Cerebellar nuclear complex (tissue), 1 donor: ENCODE measurements at regions not wholly inside any gene's neighbourhood (a gene's known extent, or its start where the extent isn't known, plus 50 kb on each side); places are given as distances from the start of the nearest gene placed in this dataset.

ENCODE experiments used
- DNase-seq, 2 experiments: peaks; one replicate each; lab custom pipeline; 2025; lab: John Stamatoyannopoulos, UW

DNA sequence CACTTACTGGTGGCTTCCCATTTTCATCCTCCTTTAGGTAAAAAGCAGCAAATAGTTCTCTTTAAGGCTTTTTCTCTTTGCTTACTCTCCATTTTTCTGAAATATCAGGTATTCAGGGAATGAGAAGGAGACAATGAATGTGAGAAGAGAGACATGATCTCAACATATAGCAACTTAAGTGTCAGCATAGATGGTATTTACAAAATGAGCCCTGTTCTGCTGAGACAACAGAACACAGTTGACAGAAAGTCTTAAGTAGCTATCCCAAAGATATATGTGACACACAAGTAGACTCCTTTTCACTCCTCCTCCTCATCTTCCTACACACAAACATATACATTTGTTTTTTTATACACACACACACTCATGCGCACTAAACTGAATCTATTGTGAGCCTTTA lies 649.3 kb upstream of the WWC1 start:
- DNase-seq, result no peak

DNA sequence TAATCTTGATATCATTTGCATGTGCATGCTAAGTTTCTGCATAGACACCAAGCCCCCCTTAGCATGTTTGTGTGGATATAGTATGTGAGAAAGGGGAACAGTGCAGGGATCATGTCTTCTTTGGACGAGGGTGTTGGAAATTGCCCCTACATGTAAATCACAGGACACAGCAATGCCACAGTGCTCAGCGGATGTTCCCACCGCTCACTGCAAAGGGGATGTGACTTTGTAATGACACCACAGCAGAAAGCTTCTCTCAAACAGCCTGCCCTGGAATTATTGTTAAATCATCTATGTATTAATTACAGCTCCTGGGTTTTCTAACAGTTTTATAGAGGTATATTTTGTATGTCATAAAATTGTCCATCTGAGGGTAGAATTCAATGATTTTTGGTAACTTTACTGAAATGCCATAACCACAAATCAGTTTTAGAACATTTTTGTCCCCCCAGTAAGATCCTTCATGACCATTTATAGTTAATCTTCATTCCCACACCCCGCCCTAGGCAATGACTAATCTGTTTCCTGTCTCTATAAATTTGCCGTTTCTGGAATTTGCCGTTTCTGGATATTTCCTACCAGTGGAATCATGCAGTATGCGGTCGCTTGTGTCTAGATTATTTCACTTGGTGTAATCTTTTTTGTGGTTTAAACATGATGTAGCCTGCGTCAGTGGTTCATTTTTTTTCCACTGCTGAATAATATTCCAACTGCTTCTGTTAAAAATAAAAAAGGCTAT lies 648.5 kb upstream of the WWC1 start:
- DNase-seq, result no peak

DNA sequence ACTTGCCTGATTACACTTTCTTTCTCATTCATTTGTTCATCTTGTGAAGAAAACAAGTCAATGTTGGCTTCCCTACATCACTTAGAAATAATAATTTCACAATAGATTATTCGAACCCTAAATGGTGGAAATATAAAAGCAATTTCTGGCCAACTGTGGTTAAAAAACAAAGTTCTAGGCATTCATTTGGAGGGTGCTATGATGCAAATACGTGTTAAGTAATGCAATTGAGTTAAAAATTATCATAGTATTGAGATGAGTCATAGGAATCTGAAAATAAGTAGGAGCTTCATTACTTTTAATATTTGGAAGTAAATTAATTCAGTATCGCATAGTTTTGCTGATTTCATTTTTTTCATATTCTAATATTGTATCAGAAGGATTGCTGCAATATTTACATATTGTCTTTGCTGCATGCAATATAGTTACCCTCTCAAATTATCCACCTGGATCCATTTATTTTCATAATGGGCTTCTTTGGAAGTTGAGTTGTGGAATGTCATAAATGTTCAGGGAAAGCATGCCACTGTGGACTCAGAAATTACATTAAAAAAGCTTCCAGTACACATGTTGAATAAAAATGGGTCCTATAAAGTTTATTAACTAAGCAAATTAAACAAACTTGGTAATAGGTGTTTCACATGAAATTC lies 647.7 kb upstream of the WWC1 start:
- no peak for DNase-seq

DNA sequence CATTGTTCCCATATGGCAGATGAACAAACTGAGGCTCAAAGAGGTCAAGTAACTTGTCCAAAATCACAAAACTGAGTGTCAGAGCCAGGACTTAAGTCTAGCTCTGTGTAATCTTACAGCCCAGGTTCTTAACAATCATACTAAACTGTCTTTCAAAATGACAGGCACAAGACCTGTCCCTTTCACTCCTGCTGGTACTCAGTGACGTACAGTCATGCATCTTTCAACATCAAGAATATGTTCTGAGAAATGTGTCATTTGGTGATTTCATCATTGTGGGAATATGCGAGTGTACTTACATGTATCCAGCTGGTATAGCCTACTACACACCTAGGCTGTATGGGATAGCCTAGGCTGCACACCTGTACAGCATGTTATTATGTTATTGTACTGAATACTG lies 646.8 kb upstream of the WWC1 start:
- DNase-seq, result no peak

DNA sequence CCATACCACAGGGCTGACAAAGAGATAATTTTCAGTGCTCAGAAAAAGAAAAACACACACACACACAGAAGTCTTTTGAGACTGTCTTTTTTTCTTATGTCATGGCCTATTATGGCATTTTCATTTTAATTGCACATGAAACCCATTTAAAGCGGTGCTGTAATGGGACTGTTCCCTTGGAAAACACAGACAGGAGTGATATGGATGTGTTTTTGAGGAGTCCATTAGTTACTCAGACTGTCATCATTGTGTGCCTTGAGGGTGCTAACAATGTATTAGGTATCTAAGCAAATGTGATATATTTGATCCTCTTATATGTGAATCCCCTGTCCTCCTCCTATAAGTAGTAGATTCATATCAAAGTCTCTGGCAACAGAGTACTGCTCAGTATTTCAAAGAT lies 642.0 kb upstream of the WWC1 start:
- DNase-seq, result no peak

DNA sequence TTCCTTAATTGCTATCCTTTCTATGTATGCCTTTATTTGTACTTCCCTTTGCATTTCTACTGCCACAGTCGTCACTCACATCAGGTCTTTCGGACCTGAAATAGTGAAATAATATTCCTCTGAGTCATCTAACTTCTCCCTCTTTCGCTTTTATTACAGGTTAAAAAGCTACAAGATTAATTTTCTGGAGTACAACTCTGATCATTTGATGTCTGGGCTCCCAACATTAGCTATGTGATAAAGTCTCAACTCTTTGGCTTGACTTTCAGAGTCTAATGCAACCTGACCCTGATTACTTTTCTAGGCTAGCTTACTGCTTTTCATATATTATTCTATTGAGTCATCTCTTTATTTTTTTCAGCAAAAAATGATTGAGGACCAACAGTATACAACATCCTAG lies 638.8 kb upstream of the WWC1 start:
- DNase-seq, result no peak

DNA sequence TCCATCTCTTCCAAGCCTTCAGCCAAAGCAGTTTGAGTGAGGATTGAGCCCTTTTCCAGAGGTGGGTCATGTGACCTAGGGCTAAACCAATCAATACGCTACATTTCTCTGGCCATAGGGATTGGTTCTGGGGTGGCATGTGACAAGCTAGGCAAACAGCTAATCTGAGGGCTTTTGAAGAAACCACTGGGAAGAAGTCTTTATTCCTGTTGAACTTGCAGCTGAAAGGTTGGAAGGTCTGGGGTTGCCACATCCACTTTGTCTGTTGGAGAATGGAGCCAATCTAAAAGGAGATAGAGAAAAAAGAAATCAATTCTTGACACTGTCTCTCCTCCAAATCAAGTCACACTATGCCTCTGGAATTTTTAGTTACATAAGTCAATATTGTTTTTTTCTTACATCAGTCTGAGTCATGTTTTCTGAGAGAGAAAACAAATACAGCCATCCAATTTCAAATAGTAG lies 637.8 kb upstream of the WWC1 start:
- DNase-seq, result no peak

DNA sequence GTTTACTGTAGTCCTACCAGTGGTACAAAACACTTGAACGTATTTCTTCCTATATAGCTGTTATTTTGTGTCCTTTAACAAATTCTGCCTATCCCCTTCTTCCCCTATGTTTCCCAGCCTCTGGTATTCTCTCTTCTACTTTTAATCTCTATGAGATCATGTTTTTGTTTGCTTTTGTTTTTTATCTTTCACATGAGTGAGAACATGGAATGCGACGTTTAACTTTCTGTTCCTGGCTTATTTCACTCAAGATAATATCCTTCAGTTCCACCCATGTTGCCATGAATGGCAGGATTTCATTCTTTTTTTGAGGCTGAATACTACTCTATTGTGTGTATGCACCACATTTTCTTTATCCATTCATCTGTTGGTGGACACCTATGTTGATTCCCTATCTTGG lies 634.4 kb upstream of the WWC1 start:
- no peak for DNase-seq

DNA sequence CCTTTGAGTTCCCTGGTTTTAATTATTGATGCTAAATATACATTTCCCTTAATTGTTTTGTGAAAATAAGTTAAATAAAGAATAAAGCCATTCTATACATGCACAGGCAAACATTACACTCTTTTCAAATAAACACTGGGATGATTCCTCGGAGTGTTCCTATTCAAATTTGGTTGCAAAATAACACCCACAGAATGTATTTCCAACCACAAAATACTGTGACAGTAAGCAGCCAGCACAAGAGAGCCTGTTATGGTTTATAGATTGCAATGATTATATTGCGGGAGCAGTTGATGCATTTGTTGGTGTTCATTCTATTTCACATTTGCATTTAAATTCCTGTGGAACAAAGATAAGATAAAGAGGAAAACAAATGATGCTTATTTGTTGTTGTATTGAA lies 632.6 kb upstream of the WWC1 start:
- DNase-seq, result no peak

DNA sequence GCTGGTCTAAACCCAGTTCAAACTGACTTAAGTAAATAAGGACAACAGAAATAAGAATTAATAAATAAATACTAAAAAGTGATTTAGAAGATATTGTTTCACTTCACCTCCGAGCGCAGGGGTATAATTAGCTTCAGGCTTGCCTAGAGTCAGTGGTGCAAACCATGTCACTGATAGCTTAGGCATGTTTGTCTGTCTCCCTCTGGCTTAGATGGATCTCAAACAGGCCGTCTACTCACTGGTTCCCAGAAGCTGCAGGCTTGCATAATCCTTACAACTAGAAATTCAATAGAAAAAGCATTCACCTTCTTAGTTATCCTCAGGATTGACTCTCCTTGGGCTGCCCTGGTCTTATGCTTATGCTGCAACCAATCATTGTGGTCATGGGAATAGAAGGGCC lies 629.8 kb upstream of the WWC1 start:
- DNase-seq, result no peak

DNA sequence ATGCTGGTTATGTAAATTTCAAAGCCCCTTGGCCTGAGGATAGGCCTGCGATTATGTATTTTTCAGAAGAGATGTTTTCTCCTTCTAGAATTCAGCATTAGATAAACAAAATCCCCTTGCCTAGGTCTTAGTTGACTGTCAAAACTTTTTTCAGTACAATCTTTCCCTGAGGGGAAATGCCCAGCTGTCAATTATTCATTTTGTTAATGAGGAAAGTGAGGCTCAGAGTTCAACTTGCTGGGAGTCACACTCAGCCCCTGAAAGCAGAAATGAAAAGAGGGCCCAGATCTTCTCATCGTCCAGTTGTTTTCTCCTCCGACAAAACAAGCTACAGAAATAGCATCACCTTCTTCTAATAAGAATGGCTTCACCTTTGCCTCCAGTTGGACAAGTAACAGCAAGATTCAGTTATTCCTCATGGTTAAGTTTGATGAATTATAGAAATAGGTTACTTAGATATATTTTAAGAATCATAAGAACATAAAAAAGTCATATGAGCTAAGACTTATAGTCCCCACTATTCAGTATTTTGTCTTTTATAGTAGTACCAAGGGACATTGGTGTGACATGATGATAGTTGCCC lies 627.1 kb upstream of the WWC1 start:
- no peak for DNase-seq

DNA sequence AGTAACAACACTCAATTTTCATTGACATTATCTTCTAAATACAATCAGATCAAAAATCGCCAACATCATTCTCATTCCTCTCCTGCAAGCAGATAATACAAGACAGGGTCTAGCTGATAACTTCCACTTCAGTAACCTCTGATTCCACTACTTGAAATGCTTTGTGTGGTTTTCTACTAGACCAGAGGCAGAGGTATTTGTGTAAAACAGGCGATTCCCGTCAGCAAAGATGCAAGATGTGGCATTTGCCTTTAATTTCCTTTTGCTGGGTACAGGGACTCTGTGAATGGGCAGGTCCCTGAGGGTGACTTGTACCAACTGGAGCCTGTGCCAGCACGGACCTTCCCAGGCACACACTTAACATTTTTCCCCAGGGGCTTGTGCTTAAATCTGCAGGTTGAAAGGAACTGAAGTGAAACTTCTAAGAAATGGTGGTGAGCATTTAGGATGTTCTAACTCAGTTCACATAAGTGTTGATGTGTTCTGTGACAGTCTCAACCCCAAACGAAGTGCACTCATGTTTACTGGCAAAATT lies 625.5 kb upstream of the WWC1 start:
- no peak for DNase-seq

DNA sequence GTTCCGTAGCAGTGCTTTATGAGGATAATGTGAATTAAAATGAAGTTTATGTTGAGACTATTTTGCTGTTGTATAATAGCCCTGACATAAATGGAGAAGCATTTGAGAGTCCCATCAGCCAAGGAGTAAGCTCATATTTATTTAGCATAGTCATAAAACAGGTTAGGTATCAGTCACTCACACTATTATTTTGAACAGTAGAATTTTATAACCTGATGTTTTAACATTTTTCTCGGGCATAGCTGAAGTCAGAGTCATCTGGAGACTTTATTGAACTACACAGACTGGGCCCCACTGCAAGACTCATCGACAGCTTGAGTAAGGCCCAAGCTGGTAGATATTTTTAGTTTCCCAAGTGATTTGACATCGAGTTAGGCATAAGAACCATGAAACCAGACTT lies 620.3 kb upstream of the WWC1 start:
- DNase-seq, result no peak

DNA sequence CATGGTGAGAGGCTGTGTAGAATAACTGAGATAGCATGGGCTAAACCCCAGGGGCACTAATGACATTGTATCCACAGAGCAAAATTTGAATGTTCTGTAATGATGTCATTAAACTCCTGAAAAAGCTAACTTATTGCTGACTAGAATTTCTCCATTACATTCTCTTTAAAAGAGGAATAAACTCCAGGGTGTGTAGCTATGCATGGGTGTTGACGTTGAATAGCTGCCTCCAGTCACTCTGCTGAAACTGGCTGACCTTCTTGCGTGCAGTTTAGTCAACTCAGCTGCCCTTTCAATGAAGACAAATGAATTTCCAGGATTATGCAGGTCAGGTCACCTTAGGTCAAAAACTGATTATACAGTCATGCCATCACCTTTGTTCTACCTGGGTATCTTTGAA lies 617.5 kb upstream of the WWC1 start:
- no peak for DNase-seq

DNA sequence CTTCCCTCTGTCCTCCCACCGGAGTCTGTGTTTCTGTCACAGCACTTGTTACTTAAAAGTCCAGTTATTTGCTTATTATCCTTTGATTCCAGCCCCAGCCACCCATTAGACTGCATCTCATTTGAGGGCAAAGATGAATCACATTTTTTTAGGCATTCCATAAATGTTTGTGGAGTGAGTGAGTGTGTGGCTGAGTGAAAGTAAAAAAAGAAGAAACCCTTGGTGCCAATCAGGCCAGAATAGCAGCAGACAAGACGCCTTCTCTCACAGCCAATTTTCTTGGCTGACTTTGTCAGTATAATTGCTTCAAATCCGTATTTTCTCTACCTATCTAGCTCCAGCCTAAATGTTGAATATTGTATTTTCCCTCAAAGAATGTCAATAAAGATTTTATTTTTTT lies 613.0 kb upstream of the WWC1 start:
- no peak for DNase-seq

DNA sequence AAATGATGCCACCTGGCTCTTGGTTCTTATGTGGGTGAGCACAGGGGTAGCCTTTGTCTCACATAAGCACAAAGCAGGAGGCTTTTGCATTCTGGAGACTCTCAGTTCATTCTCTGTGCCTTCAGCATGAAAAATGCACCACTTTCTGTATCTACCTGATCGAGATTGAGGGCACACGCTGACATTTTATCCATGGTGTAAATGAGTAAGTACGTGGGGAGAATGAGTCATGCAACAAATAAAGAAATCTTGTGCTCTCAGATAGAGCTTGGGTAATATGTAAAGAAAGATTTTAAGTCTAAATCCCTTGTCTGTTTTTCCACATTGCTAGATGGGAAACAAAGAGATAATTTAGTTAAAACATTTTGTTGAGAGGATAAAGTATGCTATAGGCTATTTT lies 607.2 kb upstream of the WWC1 start:
- no peak for DNase-seq

DNA sequence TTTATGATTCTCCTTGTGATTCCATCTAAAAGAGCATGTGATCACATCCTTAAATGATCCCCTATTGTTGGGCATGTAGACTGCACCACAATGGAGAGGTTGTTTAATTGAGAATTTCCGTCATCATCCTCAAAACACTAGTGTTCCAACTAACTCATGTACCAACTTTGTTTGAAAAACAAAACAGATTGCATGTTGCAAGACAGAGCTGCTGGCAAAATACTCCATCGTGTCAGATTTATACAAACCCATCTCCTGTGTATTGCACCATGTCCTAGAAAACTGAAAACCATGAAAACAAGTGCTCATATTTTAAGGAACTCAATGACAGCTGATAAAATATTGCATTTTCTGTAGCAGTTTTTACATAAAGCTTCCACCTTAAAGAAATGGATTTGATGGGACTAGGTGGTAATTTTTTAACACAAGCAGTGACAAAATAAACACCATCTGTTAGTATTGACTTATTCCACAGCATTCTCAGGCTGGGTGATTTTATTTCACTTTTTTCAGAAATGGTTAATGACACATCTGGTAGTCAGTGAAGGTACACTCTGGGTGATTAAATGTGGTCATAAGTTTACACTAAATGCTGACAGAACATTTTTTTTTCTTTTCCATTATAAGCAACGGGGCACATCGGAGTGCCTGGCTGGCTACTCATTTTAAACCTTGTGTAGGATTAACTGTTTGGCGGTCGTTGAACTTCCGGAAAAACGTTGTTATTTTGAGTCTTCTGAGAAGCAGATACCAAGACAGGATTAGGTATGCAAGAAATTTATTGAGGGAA lies 602.9 kb upstream of the WWC1 start:
- no peak for DNase-seq

DNA sequence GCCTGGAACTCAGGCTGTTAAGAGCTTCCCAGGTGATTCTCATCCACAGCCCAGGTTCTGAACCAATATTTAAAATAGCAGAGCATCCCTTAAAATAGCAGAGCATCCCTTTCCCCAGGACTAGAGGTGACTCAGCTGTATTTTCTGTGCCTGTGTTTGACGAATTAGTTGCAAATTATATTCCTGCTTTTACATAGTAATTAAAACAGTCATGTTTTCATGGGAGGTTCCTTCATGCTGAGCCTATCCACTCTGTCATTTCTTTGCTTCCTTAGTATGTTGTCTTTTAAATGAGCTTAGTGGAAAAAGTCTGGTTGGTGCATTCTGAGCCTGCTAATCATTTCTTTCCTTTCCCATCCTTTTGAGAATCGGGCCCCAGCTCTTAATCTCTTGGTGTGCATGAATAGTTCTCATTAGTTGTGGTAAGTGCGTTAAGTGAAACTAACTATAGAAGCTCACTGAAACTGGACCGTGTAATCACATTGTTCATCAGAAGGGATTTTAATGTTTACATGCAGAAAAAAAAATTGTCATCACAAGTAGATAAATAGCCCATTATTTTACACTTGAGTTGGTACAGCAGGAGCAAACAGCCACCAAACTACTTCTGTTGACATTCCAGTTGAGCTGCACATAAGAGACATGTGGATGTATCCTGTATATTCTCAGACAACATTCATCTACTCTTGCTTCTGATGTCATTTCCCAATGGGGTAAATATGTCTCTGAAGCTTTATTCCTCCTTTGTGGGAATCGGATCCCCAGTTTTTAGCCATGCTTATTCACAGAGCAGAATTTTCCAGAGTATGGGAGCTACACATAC lies 596.9 kb upstream of the WWC1 start:
- DNase-seq, result no peak

DNA sequence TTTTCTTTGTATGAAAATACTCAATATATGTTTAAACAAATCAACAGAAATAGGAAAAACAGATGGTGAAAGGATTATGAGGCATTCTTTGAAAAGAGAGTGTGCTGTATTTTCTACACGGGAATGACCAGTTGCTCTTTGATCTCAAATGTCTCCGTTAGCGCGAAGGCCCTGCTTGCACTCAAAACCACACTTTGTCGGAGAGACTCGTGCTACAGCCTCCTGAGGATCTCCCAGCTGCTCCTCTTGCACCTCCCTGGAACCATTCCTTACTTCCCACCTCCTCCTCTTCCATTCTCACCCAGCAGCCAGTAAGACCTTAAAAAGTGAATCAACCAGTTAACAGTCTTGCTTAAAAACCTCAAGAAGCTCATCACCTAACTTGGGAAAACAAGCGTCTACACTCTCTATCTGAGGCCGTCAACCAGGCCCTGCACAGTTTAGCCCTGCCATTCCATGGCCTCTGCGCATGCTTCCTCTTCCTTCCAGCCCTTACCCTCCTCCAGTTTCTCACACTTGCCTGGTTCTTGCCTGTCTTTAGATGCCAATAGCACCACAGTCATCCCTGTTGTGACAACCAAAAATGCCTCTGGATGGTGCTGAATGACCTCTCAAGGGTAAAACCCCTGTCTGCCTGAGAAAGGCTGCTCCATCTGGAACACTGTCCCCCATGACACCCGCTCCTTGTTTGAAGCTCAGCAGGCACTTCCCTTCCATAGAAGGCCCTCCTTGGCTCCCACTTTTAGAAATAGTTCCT lies 594.7 kb upstream of the WWC1 start:
- DNase-seq, result no peak

DNA sequence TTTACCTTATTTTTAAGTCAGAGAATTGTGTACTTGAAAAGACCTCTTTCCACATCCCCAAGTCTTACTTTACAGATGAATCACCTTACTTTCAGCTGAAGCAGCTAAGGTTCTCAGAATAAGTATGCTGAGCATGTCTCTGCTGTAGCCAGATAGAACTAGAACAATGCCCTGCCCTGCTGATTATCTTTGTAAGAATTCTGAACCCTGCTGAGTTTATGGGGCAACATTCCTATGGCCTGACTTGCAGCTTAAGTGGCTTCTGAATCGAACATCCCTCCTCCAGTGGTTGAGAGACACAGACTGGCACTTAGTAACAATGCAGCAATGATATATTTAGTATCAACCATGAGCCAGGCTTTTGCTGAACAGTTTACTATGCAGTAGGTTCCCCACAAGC lies 592.0 kb upstream of the WWC1 start:
- DNase-seq, result no peak

DNA sequence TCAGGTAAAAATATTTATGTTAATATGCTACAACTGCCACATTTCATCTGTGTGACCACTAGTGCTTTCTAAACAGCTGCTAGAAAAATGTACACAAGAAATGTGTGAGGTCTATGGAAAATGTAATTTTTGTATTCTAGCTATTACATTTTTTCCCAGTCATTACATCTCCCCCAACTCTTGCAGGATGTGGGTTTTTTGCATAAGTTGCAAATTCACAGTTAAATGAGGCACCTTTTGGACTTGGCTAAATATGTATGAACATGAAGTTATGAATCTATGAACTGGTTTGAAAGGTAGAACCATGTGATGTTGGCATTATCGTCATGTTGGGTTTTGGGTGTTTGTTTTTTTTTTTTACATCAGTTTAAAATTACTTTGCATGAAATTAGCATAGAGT lies 590.4 kb upstream of the WWC1 start:
- no peak for DNase-seq
